GM21619 (cell line): ENCODE measurements at regions not wholly inside any gene's neighbourhood (a gene's known extent, or its start where the extent isn't known, plus 50 kb on each side); places are given as distances from the start of the nearest gene placed in this dataset.
A peak's percentile ranks its signal among the peaks of the same experiment; 100 is the strongest.
"Not testable (repeated sequence)": the region's sequence is repeated elsewhere in the genome, so short reads cannot be mapped to it uniquely, and the experiment has no call there.

Source experiments
- ATAC-seq: cut with Tn5 transposase; IDR thresholded peaks from one replicate; pipeline ENCODE4 v1.9.1; 2021; ENCODE audit not compliant: unreplicated experiment

DNA sequence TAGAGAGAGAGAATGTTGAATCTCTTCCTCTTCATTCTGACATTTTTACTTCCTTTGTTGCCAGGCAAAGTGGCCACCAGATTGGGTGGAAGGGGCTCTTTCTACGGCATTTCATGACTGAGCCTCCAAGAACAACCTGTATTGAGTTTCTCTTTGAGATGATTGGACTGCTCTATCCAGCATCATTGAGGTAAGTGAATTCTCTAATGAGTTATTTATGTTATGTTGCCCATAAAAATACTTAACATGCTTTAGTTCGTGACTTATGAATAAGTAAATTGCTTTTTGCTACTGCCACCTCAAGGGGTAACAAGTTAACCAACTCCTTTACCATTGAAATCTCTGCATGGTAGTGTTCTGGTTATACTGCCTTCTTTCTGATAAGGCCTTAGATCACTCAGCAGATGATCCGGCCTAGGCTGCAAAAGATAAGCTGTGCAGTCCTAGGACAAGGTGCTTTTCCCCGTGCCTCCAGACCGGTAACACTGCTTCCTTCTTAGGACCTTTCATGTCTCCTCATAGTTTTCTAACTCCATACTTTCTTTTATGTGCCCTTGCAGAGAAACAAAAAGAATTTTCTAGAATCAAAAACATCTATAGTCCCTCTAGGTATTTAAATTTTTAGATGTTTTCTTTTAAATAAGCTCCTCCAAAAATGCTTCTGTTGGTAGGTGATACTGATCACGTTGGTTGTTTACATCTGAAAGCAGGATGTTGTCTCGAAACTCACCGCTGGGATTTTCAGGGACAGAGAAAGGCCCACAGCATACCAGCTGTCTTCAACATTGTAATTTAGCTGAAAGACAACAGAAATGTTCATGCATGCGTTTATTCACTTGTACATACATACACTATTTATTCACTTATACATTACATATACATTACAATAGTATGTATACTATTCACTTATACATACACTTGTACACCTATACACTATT lies 157.1 kb upstream of the RBPJ start:
- ATAC-seq: no peak

DNA sequence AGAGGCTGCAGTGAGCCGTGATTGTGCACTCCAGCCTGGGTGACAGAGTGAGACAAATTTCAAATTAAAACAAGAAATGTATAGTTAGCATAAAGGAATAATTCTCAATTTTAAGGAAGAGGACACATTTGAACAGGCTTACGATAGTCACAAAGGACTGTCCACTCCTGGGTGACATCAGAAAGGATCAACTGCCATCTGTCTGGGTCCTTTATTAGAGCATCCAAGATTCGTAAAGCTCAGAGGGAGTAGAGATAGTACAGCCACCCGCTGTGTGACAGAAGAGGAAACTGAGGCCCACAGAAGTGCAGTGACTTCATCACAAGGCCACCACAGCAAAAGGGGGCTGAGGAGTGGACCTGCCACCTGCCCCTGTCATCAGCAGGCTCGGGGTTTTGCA lies 149.3 kb upstream of the RBPJ start:
- no peak for ATAC-seq

DNA sequence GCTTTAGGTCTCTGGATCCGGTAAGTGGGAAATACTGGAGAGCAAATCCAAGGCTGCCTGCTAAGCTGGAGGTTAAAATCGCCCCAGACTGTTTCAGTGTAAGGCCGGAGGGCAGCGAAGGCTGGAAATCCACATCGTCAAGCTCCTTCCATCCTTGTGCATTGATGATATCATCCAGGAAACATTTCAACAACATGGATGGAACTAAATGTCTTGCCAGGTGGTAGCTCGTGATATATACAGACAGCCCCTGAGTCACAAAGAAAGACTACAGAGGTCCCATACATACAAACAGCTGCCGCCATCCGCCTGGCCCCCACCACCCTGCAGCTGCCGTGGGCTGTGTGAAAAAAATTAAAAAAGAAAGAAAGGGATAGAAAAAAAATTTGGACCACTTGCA lies 148.9 kb upstream of the RBPJ start:
- no peak for ATAC-seq

DNA sequence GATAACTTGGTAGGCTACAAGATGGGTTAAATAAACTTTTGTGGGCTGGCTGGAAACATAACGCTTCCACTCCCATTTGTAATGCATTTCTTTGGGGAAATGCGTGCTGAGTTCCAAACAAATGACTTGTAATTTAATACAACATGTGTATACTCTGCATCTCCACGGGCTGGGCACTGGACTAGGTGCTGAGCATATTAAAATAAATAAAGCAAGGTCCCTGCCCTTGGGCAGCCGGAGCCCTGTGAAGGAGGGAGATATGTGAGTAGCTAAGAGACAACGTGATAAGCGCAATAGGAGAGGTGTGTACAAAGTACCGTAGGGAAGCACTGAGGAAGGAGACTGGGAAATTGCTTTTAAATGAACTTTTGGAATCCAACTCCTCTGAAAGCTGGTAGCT lies 147.2 kb upstream of the RBPJ start:
- no peak for ATAC-seq

DNA sequence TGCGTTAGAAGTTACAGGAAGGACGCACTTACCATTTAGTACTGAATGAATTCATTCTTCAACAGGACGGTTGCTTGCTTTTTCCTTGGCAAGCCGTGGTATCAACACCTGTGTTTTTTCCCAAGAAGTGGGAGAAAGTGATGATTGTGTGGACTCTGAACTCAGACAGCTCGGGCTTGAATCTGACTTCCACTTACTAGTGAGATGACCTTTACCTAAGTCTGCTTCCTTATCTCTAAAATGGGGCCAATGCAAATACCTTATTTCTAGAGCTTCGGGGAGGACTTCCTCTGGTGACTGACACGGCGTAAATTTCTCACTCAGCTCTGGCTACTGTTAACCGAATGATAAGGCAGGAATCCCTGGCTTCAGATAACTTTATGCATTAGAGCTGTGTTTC lies 146.8 kb upstream of the RBPJ start:
- ATAC-seq: no peak

DNA sequence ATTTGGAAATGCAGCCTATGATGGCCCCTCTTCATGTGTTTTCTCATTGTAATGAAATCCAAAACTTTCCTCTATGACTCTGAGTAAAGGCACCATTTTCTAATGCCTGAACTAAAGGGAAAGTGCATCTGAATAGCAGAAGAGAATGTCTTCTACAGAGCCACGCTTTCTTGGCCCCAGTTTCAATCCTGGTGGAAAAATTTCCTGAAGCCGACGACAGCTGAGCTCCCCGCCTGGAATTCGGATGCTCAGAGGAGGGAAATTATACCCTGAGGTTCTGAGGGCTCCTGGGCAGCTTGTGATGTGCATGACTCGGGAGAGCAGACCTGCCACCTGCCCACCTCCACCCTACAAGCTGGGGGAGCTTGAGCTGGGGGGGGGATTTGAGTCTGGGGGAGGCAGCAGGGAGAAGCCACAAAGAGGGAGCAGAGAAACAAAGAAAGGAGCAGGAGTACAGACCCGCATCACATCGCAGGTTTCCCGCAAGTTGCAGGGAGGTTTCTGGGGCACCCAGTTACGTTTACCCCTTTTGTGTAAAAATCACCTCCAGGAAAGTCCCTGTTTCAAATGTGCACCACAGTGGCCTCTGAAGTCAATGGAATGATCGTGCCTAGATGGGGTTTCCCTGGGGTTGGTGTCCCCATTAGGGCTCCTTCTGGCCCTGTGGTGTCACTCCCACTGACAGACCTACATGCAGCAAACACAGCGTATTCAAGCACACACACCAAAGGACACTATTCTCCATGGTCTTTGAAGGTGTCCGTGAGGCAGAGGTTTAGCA lies 145.6 kb upstream of the RBPJ start:
- peak; percentile 42 for ATAC-seq

DNA sequence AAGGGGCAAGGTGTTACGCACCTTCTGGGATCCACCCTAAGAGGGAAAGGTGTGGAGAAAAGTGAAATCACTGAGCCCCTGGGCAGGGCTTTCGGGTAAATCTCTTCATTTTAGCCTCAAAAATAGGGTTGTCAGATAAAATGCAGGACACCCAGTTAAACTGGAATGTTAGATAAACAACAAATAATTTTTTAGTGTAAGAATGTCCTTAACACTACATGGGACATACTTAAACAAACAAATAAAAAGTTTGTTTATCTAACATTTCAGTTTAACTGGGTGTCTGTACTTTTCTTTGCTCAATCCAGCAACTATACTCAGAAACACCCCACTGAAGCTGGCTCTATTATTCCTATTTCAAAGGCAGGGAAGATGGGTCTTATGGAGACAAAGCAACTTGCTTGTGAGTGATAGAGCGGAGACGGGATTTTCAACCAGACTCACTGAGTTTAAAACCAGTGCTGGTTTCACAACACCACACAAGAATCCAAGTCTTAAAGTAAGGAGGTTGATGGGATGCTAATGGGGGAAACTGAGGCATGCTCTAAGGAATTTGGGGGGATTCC lies 144.8 kb upstream of the RBPJ start:
- no peak for ATAC-seq

DNA sequence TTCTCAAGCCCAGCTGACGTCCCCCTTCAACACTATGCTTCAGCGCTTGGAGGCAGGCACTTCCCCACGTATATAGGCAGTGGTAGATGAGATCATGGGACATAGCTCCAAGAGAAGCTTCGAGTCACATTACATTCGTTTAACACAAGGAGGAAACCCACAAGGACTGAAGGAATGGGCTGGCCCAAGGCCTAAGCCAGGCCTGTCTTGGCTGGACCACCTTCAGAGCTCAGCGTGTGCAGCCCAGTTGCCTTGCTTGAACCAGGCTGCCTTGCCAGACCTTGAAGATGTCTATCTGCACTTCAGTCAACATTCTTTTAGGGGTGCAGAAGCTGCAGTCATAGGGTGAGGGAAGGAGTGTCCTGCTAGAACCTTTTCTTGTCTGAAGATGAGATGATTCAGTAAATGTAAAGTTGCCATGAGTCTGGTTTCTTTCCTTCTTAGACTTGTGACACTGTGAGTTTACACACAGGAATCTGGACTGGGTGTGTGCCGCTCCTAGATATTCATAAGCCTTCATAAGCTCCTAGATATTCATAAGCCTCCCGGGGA lies 144.1 kb upstream of the RBPJ start:
- no peak for ATAC-seq

DNA sequence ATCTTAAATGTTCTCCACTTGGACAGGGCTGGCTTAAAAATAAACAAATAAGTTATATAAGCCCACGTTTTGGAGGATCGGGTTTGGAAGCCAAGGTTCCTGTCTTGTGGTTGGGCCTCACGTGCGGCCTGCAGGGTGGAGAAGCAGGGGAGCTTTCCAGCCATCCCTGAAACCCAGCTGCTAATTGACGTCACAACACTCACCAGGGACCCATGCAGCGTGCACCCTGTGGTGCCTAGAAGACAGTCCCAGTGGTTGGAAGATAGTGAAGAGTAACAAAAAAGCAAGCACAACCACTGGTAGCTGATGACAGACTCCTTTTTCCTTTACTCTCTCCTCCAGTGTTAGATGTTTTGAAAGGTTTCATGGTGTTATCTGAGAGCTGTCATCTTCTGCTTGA lies 142.0 kb upstream of the RBPJ start:
- ATAC-seq: no peak

DNA sequence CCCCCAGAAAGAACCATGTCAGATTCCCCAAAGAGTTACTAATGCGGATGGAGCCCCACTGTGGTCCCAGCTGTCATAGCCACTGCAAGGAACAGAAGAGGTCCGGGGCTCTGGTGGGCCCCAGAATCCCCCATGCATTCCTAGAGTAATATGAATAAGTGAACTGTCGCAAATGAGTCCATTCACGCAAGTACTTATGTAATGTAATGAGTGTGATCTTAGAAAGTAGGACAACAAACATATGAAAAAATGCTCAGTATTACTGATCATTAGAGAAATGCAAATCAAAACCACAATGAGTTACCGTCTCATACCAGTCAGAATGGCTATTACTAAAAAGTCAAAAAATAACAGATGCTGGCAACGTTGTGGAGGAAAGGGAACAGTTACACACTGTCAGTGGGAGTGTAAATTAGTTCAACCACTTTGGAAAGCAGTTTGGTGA lies 141.5 kb upstream of the RBPJ start:
- ATAC-seq: peak; percentile 81

DNA sequence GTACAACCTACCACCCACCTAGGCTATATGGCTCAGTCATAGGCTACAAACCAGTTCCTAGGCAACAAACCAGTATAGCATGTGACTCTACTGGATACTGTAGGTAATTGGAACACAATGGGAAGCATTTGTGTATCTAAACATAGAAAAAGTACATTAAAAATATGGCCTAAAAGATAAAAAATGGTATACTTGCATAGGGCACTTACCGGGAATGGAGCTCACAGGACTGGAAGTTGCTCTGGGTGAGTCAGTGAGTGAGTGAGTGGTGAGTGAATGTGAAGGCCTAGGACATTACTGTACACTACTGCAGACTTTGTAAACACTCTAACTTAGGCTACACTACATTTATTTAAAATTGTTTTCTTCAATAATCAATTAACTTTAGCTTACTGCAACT lies 139.2 kb upstream of the RBPJ start:
- no peak for ATAC-seq

DNA sequence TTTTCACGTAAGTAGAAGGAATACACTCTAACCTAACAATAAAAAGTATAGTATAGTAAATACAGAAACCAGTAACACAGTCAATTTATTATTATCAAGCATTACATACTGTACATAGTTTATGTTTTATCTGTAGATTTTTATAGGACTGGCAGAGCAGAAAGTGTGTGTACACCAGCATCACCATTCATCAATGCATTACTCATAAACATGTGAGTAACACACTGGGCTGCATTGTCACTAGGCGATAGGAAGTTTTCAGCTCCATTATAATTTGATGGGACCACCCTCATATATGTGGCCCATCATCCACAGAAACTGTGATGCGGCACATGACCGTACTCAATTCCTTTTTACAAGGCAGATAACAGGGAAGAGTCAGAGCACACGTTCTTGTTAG lies 137.8 kb upstream of the RBPJ start:
- ATAC-seq: no peak

DNA sequence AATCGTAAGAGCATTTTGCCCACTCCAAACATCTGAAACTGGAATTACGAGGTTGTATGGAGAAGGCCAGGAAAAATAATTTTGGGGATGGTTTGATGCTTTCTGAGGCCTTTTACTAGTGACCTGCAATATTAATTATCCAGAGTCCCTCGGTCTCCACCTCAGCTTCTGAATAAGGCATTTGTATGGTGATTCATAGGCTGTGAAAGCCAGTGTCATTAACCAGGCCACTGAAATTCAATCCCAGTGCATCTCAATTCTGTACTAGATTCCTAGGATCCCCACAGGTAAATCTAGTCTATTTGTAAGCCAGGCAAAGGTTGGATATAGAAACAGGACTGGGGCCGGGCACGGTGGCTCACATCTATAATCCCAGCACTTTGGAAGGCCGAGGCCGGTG lies 135.4 kb upstream of the RBPJ start:
- no peak for ATAC-seq

DNA sequence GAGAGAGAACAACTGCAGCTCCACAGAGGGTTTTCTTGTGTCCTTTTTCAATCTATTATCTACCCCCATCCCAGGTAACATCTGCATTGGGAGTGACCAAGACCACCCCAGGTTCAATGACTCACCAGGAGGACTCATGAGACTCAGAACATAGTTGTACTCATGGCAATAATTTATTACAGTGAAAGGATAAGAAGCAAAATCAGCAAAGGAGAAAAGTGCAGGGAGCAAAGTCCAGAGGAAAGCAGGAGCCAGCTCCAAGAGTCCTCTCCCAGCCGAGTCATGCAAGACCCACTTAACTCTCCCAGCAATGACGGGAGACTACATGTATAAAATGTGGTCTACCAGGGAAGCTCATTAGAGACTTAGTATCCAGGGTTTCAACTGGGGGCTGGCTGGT lies 129.5 kb upstream of the RBPJ start:
- ATAC-seq: no peak

DNA sequence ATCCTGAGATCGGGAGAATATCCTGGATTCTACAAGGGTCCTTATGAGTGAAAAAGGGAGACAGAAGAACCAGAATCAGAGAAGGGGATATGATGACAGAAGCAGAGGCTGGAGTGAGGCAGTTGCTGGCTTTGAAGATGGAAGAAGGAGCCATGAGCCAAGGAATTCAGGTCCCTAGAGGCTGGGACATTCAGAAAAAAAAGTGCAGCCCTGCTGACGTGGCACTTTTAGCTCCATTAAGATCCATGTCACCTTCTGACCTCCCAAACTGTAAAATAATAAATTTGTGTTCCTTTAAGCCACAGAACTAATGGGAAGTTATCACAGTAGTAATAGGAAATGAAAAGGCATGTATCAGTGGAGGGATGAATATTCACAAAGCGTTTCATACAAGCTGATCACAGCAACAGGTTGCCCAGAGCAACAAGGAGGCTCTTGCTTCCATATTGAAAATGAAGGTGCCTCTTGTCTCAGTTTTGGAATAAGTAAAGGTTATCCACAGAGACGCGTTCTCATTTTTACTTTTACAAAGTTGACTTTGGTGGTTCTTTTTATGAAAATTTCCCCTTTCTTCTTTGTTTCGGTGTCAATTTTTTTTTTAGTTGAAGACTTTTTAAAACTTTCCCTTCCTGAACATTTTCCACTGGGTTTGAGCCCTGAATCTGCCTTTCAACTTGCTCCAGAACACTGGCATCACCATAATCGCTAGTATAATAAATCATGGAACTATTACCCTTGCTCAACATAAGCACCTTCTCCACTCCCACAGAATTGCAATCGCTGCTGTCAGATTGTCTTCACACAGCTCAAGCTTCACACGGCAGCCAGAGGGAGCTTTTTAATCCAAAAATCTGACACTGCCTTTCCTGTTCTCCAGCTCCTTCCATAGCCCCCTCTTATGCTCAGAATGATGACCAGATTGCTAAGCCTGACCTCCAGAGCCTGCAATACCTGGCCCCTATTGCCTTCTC lies 127.6 kb upstream of the RBPJ start:
- peak; percentile 32 for ATAC-seq

DNA sequence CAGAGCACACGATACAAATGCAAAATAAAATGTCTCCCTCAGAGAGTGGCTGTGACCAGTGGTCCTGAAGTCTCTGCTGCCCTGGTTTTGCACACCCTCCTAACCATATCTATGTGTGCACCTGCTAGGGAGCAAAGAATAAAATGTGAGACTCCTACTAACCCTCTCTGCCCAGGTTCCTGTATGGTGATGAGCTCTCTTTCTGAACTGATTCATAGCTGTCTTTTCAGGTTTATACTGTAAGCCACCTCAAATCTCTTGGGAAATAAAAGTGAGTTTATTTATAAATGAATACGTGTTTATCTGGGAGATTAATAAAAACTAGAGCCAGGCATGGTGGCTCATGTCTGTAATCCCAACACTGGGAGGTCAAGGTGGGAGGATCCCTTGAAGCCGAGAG lies 126.0 kb upstream of the RBPJ start:
- peak; percentile 39 for ATAC-seq

DNA sequence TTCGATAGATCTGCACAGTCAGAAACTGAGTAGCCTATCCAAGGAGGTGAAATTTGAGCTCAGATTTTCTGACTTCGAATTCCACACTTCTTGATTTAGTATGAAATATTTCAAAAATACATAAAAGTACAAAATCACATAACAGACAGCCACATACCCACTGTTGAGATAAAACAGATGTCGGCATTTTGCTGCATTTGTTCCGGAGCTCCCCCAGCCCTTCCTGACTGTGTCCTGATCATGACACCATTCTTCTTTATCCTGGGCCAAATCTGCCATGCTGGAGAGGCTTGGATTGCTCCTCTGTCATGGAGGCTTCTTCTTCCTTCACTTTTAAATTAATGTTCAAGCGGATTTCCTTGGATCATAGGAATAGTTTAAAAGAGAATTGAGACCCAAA lies 124.2 kb upstream of the RBPJ start:
- ATAC-seq: no peak

DNA sequence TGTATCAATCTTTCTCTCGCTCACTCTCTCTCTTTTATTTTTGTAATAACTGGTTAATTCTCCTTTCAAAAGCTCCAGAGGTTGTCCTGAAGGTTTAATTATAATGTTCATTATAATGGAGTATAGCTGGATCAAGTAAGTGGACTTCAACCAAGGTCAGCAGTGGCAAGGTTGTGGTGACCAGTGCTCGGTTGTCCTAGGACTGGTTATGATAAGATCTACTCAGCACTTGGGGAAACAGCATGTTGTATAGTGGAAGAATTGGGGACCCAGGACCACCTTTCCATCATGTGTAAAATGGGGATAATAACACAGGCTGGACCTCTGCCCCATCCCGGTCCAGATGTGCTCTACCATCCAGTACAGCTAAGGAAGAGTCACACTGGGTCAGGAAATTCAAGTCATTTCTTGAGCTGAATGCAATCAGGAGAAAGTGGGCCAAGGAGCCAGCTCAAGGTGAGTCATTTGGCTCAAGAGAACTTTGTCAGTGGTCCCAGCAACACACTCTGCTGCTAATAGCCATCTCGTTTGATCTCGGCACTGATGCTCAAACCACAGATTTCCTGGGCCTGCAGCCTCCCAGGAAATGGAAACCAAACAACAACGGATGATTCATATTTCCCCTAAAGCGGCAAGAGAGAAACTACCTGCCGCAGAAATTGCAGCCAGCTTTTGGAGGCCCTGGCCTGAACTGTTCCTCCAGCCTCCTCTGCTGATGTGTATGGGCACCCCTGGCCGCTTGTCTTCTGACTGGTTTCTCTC lies 123.6 kb upstream of the RBPJ start:
- ATAC-seq: peak; percentile 88

DNA sequence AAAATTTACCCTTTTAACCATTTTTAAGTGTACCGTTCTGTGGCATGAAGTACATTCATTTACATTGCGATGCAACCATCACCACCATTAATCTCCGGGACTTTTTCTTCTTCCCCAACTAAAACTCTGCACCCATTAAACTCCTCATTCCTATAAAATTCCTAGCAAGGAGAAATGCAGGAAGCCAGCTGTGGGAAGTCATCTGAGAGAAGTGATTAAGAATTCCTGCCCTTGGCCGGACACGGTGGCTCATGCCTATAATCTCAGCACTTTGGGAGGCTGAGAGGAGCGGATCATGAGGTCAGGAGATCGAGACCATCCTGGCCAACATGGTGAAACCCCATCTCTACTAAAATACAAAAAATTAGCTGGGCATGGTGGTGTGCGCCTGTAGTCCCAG lies 121.9 kb upstream of the RBPJ start:
- ATAC-seq: not testable (repeated sequence)

DNA sequence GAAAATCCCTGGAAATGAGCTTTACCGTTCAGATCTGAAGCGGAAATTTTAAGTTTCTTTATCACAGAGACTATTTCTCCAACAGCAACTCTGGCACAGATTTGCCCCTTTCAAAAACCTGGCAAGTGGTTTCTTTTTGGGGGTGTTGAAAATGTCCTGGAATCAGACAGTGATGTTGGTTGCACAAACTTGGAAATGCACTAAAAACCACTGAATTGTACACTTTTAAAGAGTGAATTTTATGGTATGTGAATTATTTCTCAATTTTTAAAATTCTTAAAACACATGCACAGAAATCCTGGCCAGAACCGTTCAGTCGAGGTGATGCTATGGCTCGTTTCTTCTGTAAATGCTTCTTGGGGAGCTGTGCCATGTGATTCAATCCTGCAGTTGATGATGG lies 121.2 kb upstream of the RBPJ start:
- ATAC-seq: no peak
